Activated T-cell treated with anti-CD3 and anti-CD28 coated beads, Interleukin-2, amount 50 U/mL, for 72 hours (primary cell): ENCODE measurements at regions not wholly inside any gene's neighbourhood (a gene's known extent, or its start where the extent isn't known, plus 50 kb on each side); places are given as distances from the start of the nearest gene placed in this dataset.
"Not testable (repeated sequence)": the region's sequence is repeated elsewhere in the genome, so short reads cannot be mapped to it uniquely, and the experiment has no call there.

Experiments used
- ATAC-seq, 2 donors: fragments of 150-1000 bp; cut with Tn5 transposase; replicated peaks in 1 of 2; 2 replicates each; pipeline ENCODE4 v1.10.0; 2021; ENCODE audit warnings: moderate library complexity in 2 of 2, mild to moderate bottlenecking in 1 of 2
- DNase-seq, 2 donors: peaks; one replicate each; pipeline ENCODE4 v3.0.0; 2021 to 2022; ENCODE audit warnings: mixed read lengths in 1 of 2
- H3K27ac Mint-ChIP-seq: one replicate; pipeline ENCODE4 v1.8.0; 2022; ENCODE audit warnings: mild to moderate bottlenecking, moderate library complexity, mixed read lengths
- H3K27me3 Mint-ChIP-seq: one replicate; pipeline ENCODE4 v1.8.0; 2022; ENCODE audit warnings: low read depth, mixed read lengths
- H3K36me3 Mint-ChIP-seq, 2 donors: one replicate each; pipeline ENCODE4 v1.8.0; 2022; ENCODE audit warnings: mixed read lengths in 2 of 2, mild to moderate bottlenecking in 1 of 2; ENCODE audit not compliant: insufficient read depth in 2 of 2
- H3K4me1 Mint-ChIP-seq: one replicate; pipeline ENCODE4 v1.8.0; 2022; ENCODE audit warnings: low read depth, mixed read lengths
- H3K4me3 Mint-ChIP-seq, 2 donors: one replicate each; pipeline ENCODE4 v1.8.0; 2022; ENCODE audit warnings: mild to moderate bottlenecking in 2 of 2, mixed read lengths in 2 of 2, moderate library complexity in 2 of 2
- H3K9me3 Mint-ChIP-seq, 2 donors: one replicate each; pipeline ENCODE4 v1.8.0; 2022; ENCODE audit warnings: mixed read lengths in 2 of 2

DNA sequence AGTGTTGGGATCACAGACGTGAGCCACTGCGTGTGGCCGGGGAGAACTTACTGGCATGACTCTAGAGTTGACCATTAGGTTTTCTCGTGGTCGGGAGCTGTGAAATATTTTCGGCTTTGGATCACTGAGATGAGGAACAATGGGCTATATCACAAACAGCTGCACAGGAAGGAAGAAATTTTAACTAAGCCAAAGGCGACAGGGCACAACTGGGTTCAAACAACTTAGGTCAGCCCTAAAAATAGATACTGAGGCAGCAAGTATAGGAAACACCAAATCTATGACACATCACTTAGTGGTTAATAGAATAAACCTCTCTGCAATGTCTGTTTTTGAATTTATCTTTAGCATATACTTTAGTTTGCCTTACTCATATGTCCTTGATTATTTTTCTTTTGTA, 162.9 kb downstream of the LRIG3 start:
- peaks cover 0 to 8% of the 10 kb centered on the region in 2 donors for H3K9me3 Mint-ChIP-seq
- H3K4me3 Mint-ChIP-seq: no peak overlapping the region
- DNase-seq (no peak), ATAC-seq (no peak)
- no peaks in the 10 kb centered on the region for H3K27me3 Mint-ChIP-seq
- H3K4me1 Mint-ChIP-seq: no peaks in the 10 kb centered on the region
- H3K36me3 Mint-ChIP-seq: peaks cover 0 to 3% of the 10 kb centered on the region in 2 donors
- H3K27ac Mint-ChIP-seq: no peak overlapping the region

DNA sequence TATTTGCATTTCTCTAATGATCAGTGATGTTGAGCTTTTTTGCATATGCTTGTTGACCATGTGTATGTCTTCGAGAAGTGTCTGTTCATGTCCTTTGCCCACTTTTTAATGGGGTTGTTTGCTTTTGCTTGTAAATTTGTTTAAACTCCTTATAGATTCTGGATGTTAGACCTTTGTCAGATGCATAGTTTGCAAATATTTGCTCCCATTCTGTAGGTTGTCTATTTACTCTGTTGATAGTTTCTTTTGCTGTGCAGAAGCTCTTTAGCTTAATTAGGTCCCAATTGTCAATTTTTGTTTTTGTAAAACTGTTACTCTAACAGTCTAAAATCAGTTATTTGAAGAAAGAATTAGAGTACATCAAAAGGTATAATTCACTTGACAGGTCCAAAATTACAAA, 160.6 kb downstream of the LRIG3 start:
- not testable (repeated sequence) for H3K9me3 Mint-ChIP-seq, H3K36me3 Mint-ChIP-seq, H3K27me3 Mint-ChIP-seq, H3K4me1 Mint-ChIP-seq, ATAC-seq, H3K27ac Mint-ChIP-seq, H3K4me3 Mint-ChIP-seq, DNase-seq

DNA sequence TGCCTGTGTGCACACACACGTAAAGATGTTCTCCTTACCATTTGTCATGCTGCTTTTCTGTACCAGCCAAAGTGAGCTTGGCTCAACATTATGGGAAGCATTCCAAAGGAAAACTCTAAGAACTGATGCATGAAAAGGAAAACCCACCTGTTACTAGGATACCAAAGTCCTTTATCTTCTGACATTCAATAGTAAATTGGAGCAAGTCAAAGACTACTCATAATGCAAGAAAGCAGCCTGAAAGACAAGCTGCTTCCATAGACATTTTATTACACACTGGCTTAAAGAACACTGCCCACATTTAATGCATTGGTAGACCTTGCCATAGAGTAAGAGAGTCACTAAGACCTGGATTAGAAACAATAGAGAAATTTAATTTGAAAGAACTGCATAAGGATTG, 159.0 kb downstream of the LRIG3 start:
- Mint-ChIP-seq H3K27ac (no peak overlapping the region), H3K9me3 (peaks cover 6 to 7% of the 10 kb centered on the region in 2 donors), H3K4me1 (no peaks in the 10 kb centered on the region), H3K36me3 (peaks cover 0 to 3% of the 10 kb centered on the region in 2 donors), H3K27me3 (no peaks in the 10 kb centered on the region), H3K4me3 (no peak overlapping the region)
- DNase-seq: no peak
- no peak for ATAC-seq

DNA sequence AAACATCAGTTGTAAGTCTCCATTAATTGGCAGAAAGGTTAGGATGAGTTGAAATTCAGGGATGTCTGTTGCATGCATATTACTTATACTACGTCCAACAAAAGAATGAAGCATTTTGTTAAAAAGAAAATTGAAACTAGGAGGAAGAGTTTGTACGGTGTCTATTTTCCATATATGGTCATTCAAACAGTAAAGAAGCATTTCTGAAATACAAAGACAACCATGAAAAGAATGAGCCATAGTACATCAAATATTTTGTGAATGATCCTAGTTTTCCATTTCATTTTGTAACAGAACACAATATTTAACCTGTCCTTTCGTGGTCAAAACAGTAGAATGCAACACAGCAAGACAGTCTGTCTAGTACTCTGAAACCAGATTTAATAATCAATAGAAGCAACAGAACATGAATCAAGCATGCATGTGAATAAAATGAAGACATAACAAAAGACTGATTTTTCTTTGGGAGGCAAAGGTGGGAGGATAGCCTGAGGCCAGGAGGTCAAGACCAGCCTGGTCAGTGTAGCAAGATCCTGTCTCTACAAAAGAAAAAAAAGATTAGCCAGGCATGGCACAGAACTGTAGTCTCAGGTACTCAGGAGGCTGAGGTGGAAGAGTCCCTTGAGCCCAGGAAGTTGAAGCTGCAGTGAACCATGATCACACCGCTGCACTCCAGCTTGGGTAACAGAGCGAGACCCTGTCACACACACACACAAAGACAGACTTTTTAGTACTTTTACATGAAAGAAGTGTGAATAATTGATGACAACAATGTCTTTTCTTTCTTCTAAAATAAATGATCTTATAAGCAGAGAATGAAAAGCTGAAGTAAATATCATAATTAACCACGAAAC, 156.0 kb downstream of the LRIG3 start:
- no peaks in the 10 kb centered on the region for H3K4me1 Mint-ChIP-seq
- H3K36me3 Mint-ChIP-seq: peaks cover 0 to 2% of the 10 kb centered on the region in 2 donors
- no peaks in the 10 kb centered on the region for H3K27me3 Mint-ChIP-seq
- DNase-seq (no peak), ATAC-seq (no peak)
- no peak overlapping the region for H3K4me3 Mint-ChIP-seq
- H3K27ac Mint-ChIP-seq: no peak overlapping the region
- peaks cover 6 to 16% of the 10 kb centered on the region in 2 donors for H3K9me3 Mint-ChIP-seq

DNA sequence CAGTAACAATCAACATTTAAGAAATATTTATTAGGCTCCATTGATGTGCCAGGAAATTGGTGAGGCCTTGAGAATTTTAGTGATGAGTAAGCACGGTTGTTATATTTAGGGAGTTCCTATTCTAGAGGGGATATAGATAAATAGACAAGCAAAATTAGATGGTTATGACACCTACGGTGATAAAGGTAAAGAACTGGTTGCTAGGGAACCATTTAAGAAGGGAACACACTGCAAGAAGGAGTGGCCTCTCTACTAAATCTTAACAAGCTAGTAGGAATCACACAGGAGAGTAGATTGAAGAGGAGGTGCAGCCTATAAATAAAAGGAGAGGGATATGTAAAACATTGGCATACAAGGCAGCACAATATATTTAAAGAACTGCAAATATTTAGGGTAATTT, 155.2 kb downstream of the LRIG3 start:
- H3K4me1 Mint-ChIP-seq: no peaks in the 10 kb centered on the region
- H3K27me3 Mint-ChIP-seq: no peaks in the 10 kb centered on the region
- DNase-seq (no peak), ATAC-seq (no peak)
- H3K27ac Mint-ChIP-seq: no peak overlapping the region
- peaks cover 0 to 2% of the 10 kb centered on the region in 2 donors for H3K36me3 Mint-ChIP-seq
- H3K9me3 Mint-ChIP-seq: peaks cover 6 to 16% of the 10 kb centered on the region in 2 donors
- no peak overlapping the region for H3K4me3 Mint-ChIP-seq

DNA sequence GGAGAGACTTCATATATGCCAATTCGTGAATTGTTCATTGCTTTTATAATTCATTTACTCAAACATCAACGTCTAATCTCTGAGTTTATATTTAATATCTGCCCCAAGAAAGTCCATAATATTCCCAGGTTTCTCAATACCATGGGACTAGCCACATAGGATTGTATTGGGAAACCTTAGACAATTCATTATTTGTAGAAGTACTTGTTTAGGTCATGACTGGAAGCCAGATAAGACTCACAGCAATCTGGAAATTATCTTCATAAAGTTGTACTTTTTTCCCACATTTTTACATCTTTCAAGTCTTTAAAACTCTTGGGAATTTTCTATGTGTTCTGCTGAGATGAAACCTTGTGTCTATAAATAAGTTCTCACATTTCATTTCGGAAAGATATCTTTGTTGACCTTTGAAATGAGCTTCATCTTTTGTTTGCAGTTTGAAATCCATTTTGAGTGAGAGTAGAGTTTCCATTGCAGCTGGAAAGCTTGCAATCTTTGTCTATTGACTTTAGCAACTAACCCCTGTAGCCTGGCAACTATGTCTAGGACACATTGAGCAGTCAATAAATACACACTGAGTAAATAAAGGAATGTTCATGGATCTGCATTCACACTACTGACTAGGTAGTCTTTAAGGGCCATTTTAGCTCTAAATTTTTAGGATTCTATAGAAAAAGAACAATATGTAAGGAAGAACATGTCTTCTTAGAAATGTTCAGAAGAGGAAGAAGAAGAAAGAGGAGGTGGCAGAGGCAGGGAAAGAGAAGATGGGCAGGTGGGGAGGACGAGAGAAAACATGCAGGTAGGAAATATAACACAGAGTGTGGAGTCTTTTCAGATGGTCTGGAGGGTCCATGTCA, 154.4 kb downstream of the LRIG3 start:
- H3K36me3 Mint-ChIP-seq: peaks cover 0 to 2% of the 10 kb centered on the region in 2 donors
- no peaks in the 10 kb centered on the region for H3K4me1 Mint-ChIP-seq
- H3K9me3 Mint-ChIP-seq: peaks cover 6 to 16% of the 10 kb centered on the region in 2 donors
- no peaks in the 10 kb centered on the region for H3K27me3 Mint-ChIP-seq
- DNase-seq (no peak), ATAC-seq (no peak)
- H3K27ac Mint-ChIP-seq: no peak overlapping the region
- H3K4me3 Mint-ChIP-seq: no peak overlapping the region

DNA sequence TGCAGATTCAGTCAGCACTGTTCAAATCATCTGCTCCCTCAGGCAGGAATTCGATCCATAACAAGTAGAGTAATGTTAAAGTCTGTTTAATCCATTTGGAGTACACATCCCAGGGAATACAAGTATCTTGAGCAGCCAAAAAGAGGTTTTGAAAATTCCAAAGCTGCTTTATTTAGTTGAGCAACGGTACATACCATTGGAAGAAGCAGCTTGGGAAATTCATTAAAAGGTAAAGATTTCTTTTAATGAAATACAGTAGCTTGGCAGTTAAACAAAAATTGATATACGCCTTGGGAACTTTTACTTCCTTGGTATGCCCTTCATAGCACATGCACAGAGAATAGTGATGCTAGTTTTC, 153.8 kb downstream of the LRIG3 start:
- Mint-ChIP-seq H3K27me3 (no peaks in the 10 kb centered on the region), H3K4me3 (no peak overlapping the region), H3K36me3 (peaks cover 0 to 2% of the 10 kb centered on the region in 2 donors), H3K27ac (no peak overlapping the region), H3K4me1 (no peaks in the 10 kb centered on the region), H3K9me3 (peaks cover 6 to 16% of the 10 kb centered on the region in 2 donors)
- ATAC-seq (no peak), DNase-seq (no peak)

DNA sequence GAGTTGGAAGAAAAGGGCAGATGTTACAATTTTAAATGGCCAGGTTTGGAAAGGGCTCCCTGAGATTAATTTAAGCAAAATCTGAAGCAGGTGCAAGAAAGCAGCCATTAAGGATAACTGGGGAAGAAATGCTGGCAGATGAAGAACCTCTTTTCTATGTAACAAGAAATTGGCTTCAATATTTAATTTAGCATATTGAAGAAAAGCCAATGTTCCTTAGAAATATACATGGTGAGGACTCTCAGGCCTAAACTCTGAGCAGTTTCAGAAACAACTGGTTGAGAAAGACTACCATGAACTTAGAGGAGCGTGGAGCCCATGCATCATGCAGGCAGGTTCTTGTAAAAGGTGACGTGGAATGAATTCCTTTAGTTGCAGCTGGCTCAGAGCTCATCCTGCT, 152.8 kb downstream of the LRIG3 start:
- no peaks in the 10 kb centered on the region for H3K27me3 Mint-ChIP-seq
- no peak overlapping the region for H3K4me3 Mint-ChIP-seq
- H3K36me3 Mint-ChIP-seq: peaks cover 0 to 2% of the 10 kb centered on the region in 2 donors
- no peak for DNase-seq
- H3K27ac Mint-ChIP-seq: no peak overlapping the region
- no peaks in the 10 kb centered on the region for H3K4me1 Mint-ChIP-seq
- ATAC-seq: no peak
- H3K9me3 Mint-ChIP-seq: peaks cover 6 to 16% of the 10 kb centered on the region in 2 donors

DNA sequence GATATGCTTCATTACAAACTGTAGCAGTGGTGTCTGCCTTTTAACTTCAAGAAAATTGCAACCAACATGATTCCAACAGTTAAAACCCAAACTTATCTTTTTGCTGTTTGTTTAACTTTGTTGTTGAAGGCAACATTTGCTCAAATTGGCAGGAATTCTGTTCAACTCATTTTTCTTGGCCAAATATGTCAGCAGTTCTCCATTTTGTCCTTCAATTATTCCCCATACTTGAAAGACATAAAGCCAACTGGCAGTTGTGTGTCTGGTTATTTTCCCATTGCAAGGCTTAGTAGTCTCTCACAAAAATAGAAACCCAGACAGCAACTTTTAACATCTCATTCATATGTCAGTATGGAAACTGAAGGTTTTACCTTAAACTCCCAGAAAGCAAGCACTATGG, 146.3 kb downstream of the LRIG3 start:
- Mint-ChIP-seq H3K27ac (no peak overlapping the region), H3K9me3 (peaks cover 4% of the 10 kb centered on the region in 2 donors), H3K4me3 (no peak overlapping the region), H3K27me3 (no peaks in the 10 kb centered on the region), H3K36me3 (no peaks in the 10 kb centered on the region), H3K4me1 (no peaks in the 10 kb centered on the region)
- DNase-seq (no peak), ATAC-seq (no peak)

DNA sequence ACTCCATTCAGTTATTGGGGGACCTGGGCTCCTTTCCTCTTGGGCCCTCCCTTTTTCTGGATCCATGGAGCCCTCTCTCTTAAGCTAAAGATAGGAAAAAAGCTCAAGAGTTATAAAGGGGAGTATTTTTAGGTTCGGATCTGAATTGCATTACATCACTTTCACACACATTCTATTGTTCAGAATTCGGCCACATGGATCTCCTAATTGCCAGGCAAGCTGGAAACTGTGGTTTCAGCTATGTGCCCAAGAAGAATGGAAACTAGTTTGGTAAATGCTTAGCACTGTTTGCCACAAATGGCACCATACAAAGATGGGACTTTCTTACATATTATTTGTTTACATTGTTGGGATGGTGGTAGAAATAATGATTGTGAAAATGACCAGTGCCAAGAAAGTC, 145.6 kb downstream of the LRIG3 start:
- Mint-ChIP-seq H3K4me3 (no peak overlapping the region), H3K9me3 (no peaks in the 10 kb centered on the region)
- no peak for DNase-seq

DNA sequence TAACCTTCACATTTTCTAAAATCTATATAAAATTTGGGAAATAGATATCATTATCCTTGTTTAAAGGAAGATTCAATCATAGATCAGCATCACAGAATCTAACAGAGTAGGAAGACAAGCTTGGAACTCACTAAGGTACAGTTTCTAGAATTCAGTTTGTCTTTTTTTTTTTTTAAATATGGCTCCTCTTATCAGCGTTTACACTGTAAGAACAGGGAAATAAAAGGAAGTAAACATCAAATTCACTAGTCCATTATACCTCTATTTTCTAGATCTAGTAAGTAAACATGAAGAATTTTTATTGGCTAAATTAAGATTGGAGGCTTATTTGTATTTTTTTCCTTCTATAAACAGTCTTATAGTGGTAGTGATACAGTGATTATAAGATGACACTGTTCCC, 144.9 kb downstream of the LRIG3 start:
- Mint-ChIP-seq H3K27ac (no peak overlapping the region), H3K9me3 (no peaks in the 10 kb centered on the region), H3K36me3 (no peaks in the 10 kb centered on the region), H3K4me1 (no peaks in the 10 kb centered on the region), H3K4me3 (no peak overlapping the region), H3K27me3 (no peaks in the 10 kb centered on the region)
- DNase-seq (no peak), ATAC-seq (no peak)

More for the DNA sequence above, 145.6 kb downstream of the LRIG3 start:
- H3K36me3 Mint-ChIP-seq: no peaks in the 10 kb centered on the region
- H3K4me1 Mint-ChIP-seq: no peaks in the 10 kb centered on the region
- no peak for ATAC-seq
- H3K27ac Mint-ChIP-seq: no peak overlapping the region
- no peaks in the 10 kb centered on the region for H3K27me3 Mint-ChIP-seq

DNA sequence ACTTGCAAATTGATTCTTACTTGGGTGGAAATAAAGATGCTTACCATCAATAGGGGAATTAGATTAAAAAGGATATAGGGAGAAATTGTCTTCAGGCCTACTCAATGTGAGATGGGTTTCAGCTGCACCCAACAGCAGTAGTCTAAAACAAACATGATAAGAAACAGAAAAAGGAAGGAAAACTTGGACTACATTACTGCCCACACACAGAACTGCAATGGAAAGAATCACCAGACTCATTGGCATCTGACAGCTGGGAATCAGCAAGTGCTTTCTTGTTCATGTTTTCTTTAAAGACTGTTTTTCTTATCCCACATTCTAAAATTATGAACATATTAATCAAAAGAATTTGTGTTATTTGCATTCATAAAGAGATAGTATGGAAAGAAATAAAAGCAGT, 144.2 kb downstream of the LRIG3 start:
- DNase-seq (no peak), ATAC-seq (no peak)
- no peak overlapping the region for H3K4me3 Mint-ChIP-seq
- no peaks in the 10 kb centered on the region for H3K27me3 Mint-ChIP-seq
- H3K36me3 Mint-ChIP-seq: no peaks in the 10 kb centered on the region
- H3K4me1 Mint-ChIP-seq: no peaks in the 10 kb centered on the region
- H3K27ac Mint-ChIP-seq: no peak overlapping the region
- no peaks in the 10 kb centered on the region for H3K9me3 Mint-ChIP-seq

DNA sequence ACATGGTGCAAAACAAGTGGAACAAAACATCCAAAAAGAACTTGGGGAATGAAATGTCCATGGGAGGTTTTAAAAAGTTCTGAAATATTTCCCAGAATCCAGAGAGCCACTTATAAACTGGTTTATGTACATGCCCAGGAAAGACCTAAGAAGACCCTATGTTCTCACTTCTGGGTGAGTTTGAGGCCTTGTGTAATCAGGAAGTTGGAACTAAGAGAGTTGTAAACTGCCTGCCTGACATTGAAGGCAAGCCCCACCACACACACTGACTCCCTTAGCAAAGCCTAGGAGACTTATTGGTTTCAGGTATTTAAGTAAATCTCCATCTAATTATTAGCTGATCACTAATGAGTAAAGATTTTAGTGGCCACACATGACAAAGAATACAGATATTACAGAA, 142.5 kb downstream of the LRIG3 start:
- H3K36me3 Mint-ChIP-seq: no peaks in the 10 kb centered on the region
- no peaks in the 10 kb centered on the region for H3K4me1 Mint-ChIP-seq
- ATAC-seq (no peak), DNase-seq (no peak)
- no peak overlapping the region for H3K4me3 Mint-ChIP-seq
- no peak overlapping the region for H3K27ac Mint-ChIP-seq
- no peaks in the 10 kb centered on the region for H3K27me3 Mint-ChIP-seq
- H3K9me3 Mint-ChIP-seq: no peaks in the 10 kb centered on the region
